HG03139 (cell line): ENCODE measurements at regions not wholly inside any gene's neighbourhood (a gene's known extent, or its start where the extent isn't known, plus 50 kb on each side); places are given as distances from the start of the nearest gene placed in this dataset.
"Not testable (repeated sequence)": the region's sequence is repeated elsewhere in the genome, so short reads cannot be mapped to it uniquely, and the experiment has no call there.

Experiments
- ATAC-seq: cut with Tn5 transposase; IDR thresholded peaks from one replicate; pipeline ENCODE4 v1.9.1; 2021; ENCODE audit not compliant: unreplicated experiment

DNA sequence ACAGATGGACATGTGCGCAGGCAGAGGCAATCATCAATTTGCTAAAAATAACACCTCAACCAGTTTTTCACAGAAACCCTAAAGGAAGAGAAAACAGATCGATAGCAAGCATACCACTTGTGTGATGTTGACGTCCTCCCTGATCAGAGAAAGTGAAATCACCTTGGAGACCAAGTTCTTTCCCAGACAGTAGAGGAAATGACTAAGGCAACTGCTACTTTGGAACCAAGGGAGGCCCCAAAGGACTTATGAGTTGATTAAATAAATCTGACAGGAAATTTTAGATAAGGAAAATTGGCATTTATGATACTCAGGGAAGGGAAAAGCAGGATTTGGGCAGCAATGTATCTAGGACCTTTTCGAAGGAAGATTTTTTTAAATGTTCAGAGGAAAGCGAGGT is 267.1 kb upstream of the ASIC2 start:
- ATAC-seq = no peak

DNA sequence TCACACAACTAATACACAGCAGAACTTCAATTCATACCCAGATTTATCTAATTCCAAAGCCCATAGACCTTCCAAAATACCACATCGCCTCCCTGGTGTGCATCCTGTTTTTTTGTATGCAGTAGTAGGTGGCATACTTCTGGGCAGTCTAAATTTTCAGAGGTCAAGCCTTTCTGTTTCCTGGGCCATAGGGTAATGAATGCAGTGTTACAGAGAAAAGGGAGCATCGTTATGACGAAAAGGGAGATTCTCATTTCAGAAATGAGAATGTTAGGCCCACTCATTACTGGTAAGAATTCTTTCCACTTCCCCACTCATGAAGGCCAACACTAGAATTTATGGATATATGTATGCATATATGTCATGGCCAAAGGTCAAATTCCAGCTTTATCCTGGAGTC is 267.8 kb upstream of the ASIC2 start:
- ATAC-seq = no peak

- ATAC-seq = no peak
Measured at GRCh38 chr17:33561569-33562334, 268.7 kb upstream of the ASIC2 start.

- ATAC-seq = no peak
Measured at GRCh38 chr17:33562792-33563191, 269.7 kb upstream of the ASIC2 start.

DNA sequence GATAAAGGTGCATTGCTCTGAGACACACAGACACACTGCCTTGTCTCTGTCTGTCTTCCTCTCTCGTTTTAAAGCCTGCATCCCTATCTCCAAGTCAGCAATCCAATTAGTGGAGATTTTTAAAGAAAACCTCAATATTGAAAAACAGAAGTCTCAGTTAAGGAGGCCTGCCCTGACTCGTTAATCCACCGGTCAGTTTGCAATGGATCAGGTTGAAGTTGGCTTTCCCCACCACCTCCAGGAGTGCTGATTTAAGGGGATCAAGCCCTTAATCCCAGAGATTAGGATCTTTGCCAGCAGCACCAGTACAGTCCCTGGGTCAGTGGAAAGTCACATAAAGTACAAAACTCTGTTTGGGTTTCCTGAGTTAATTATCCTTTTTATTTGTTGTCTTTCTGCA is 271.1 kb upstream of the ASIC2 start:
- no peak for ATAC-seq

- ATAC-seq = no peak
Measured at GRCh38 chr17:33567223-33567622, 274.1 kb upstream of the ASIC2 start.

GRCh38 chr17:33572615-33573014 is 279.5 kb upstream of the ASIC2 start:
- no peak for ATAC-seq

DNA sequence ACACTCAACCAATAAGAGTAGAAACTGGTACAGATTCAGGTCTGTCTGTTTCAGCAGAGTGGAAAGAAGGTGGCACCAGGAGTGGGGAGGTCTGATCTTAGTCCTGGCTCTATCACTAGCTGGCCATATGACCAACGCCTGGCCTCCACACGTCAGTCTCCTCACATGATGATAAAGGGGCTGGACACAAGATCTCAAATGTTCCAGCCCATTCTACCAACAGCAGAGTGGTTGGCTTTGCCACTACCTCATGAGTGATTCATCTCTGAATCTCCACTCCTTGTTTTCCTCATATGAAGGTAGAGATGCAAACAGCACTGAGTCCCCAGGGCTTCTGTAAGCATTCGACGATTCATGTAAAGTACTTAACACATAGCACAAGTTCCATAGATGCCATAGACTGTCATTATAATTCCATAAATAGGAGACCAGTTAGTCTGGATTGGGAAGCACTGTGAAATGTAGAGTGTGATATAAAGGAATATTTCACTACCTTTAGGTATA is 281.9 kb upstream of the ASIC2 start:
- no peak for ATAC-seq

DNA sequence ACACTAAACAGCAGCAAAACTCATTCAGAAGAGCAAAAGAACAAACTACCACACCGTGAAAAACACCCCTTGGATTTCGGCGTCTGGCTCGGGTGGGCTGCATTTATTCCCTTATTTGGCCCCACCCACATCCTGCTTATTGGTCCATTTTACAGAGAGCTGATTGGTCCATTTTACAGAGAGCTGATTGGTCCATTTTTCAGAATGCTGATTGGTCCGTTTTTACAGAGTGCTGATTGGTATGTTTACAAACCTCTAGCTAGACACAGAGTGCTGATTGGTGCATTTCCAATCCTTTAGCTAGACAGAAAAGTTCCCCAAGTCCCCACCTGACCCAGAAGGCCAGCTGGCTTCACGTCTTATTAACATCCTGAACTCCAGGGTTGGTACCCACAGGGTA is 286.6 kb upstream of the ASIC2 start:
- not testable (repeated sequence) for ATAC-seq

GRCh38 chr17:33580215-33580614 is 287.1 kb upstream of the ASIC2 start:
- no peak for ATAC-seq

DNA sequence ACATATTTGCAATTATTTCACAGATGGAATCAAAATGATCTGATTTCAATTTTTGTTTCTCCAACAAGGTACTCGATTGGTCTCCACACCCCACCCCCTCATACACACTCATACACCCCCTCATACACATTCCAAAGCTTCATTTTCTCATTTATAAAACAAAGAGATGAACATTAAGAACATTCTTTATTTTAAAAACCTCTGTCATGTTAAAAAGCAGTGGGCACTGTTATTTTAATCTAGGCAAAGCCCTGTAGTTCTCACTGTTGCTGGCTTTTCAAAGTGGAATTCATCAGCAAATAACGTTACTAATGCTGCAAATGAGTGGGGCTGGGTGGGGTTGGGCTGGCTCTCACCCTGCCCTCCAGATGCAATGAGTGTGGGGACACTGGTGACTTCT is 289.6 kb upstream of the ASIC2 start:
- no peak for ATAC-seq

DNA sequence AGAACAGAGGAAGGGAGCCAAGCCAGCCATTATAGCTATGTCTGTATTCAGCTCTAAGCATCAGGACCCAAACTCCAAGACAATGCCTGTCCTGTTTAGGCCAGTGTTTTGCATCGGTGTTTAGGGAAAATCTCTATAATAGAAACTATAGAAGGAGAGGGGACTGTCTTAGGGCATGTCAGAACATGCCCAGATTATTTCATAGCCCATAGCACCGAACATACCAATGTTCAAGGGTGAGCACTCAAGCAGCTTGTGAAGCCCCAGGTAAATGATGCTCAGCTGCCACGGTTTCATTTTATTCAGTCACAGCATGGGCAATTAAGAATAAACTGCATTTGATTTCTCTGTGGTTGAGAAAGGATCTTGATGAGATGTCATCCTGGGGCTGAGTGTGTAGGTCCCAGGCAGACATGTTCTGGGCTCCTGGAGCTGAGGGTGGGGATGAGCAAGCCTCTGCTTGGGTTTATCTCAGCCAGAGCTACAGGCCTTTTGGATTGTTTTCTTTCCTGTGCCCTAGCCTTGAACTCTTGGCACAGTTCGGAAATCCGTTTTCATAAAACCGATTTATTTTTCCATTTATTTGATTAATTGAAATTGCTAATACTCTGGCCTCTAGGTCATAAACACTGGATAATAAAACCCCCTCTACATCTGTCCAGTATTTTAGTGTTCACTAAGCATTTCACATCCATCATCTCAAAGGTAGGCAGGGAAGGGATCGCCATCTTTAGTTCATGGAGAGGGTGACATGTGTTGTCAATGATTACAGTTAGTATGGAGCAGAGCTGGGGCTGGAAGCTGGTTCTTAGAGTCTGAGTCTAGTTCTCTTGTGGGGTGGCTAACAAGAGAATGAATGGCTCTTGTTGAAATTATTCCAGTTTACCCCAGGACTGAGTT is 290.7 kb upstream of the ASIC2 start:
- ATAC-seq = no peak

DNA sequence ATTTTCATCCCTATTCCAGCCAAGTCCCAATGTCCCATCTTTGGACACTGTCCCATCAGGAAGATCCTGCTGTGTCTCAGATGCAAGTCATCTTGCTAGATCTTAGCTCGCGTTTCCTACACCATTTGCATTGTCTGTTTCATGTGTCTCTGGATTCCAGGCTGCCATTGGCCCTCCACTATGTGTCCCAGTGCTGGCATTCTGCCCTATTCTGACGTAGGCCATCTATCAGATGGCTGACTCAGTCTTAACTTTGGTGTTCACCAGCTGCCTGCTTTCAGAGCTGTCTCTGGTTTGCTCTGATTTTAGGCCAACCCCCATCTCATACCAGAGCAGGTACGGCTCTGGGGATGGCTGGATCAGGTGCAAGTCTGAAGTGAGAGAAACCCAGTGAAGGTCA is 300.9 kb upstream of the ASIC2 start:
- ATAC-seq = no peak

DNA sequence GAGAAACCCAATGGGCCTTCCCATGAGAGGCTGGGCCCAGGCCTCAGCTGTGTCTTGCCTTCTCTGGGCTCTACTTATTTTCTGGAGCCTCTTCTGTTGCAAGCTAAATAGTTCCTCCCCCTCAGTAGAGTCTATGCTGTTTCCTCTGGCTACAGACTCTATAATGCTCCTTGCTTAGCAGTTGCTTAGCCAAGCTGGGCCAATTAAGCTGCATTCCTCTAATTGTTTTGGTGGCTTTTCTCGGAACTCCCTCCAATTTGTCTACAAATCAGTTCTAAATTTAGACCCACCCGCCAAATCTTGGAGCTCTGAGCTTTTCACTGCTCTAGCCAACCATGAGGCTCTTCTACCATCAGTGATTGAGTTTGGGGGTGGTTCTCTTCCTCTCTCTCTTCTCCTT is 302.7 kb upstream of the ASIC2 start:
- no peak for ATAC-seq

- no peak for ATAC-seq
Measured at GRCh38 chr17:33596899-33597298, 303.8 kb upstream of the ASIC2 start.

- no peak for ATAC-seq
Measured at GRCh38 chr17:33598797-33599196, 305.7 kb upstream of the ASIC2 start.

DNA sequence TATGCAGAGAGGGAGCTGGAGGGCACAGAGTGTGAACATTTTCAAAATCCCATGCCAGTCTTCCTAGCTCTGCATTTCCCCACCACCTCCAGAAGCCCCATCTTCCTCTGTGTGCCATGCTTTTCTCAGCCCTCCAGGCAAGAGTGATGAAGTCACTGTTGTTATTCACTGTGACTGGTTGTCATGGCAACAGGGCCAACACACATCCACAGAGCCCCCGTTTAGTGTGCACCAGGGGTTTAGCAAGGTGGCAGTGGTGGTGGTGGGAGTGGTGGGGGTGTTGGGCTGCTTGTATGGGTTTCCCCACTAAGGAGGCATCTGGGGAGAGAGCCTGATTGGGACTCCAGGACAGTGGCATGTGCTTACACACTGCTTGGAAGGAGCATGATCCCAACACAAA is 309.9 kb upstream of the ASIC2 start:
- ATAC-seq = no peak

- no peak for ATAC-seq
Measured at GRCh38 chr17:33603789-33604188, 310.7 kb upstream of the ASIC2 start.

DNA sequence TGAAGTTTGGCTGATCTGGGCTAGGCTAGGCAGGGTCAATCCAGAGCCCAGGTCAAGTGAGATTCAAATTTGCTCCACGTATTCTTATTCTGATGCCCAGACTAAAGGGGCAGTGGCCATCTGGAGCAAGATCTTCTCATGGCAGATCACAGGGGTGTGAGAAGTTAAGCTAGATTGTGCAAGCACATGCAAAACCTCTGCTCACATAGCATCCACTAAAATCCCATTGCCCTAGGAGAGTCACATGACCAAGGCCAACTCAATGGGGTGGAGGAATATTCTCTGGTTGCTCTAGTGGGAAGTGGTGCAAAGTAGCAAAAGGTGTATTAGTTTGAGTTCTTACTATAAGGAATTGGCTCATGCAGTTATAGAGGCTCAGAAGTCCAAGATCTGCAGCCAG is 318.4 kb upstream of the ASIC2 start:
- ATAC-seq = no peak

GRCh38 chr17:33615861-33616260 is 322.8 kb upstream of the ASIC2 start:
- ATAC-seq = no peak

GRCh38 chr17:33623841-33624240 is 330.7 kb upstream of the ASIC2 start:
- no peak for ATAC-seq
